ENCODE measurements at regions not wholly inside any gene's neighbourhood (a gene's known extent, or its start where the extent isn't known, plus 50 kb on each side); places are given as distances from the start of the nearest gene placed in this dataset.

DNA sequence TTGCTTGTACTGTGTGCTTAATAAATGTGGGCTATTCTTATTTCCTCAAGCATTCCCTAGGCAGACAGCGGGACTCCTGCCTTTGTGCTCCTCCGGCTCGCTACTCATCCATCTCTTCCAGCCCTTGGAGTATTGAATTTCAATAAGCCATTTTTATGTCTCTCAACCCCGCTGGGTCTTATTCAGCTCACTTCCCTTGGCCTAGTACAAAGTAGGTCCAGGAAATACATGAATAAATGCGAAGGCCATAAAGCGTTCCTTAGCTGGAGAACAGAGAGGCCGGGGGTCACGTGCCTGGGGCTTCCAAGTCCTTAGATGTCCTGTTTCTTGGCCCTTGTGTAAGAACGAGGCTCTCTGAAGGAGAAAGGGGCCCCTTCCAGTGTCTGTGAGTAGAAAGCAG, 236.7 kb upstream of the ASIC2 start:
- TF ChIP-seq, protein P1, sequence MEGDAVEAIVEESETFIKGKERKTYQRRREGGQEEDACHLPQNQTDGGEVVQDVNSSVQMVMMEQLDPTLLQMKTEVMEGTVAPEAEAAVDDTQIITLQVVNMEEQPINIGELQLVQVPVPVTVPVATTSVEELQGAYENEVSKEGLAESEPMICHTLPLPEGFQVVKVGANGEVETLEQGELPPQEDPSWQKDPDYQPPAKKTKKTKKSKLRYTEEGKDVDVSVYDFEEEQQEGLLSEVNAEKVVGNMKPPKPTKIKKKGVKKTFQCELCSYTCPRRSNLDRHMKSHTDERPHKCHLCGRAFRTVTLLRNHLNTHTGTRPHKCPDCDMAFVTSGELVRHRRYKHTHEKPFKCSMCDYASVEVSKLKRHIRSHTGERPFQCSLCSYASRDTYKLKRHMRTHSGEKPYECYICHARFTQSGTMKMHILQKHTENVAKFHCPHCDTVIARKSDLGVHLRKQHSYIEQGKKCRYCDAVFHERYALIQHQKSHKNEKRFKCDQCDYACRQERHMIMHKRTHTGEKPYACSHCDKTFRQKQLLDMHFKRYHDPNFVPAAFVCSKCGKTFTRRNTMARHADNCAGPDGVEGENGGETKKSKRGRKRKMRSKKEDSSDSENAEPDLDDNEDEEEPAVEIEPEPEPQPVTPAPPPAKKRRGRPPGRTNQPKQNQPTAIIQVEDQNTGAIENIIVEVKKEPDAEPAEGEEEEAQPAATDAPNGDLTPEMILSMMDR (IDR thresholded peaks at IDR 0.05): no peak
- TF ChIP-seq POLR2A (IDR thresholded peaks at IDR 0.05): no peak
